ENCODE measurements at regions not wholly inside any gene's neighbourhood (a gene's known extent, or its start where the extent isn't known, plus 50 kb on each side); places are given as distances from the start of the nearest gene placed in this dataset.
"Not testable (repeated sequence)": the region's sequence is repeated elsewhere in the genome, so short reads cannot be mapped to it uniquely, and the experiment has no call there.

GRCh38 chr5:21473981-21474380, 1379.2 kb downstream of the CDH12 start:
- H3K4me3 ChIP-seq; H3K36me3 ChIP-seq (ENCODE audit: control insufficient read depth in 2 of 2, insufficient read depth in 2 of 2, low read length in 1 of 2); ATAC-seq; H3K79me2 ChIP-seq (ENCODE audit: control insufficient read depth, insufficient read depth, low read length); H3K9ac ChIP-seq (ENCODE audit: control insufficient read depth, insufficient read depth, low read length); POLR2A ChIA-PET; FAIRE-seq; DNase-seq (ENCODE audit: low read depth, low spot score); H3K9me3 ChIP-seq (replicated peaks; ENCODE audit: control insufficient read depth, insufficient read depth, low read length); intact Hi-C loops (cut with micrococcal nuclease; ENCODE audit: unreplicated experiment); SMC1A ChIA-PET (ENCODE audit: uncharacterized antibody, unreplicated experiment); H3K27me3 ChIP-seq (replicated peaks in 1 of 2; ENCODE audit: control insufficient read depth in 2 of 2, insufficient read depth in 2 of 2, low read length in 1 of 2); H2AFZ ChIP-seq (ENCODE audit: control insufficient read depth, low read depth, low read length); H3K27ac ChIP-seq (ENCODE audit: control insufficient read depth, insufficient read depth); BruUV-seq (replicated peaks); in situ Hi-C loops (cut with MboI); H3K4me1 ChIP-seq (ENCODE audit: control insufficient read depth, insufficient read depth, low read length); CTCF ChIA-PET; H4K20me1 ChIP-seq (ENCODE audit: control insufficient read depth, insufficient read depth); H3K4me2 ChIP-seq (ENCODE audit: control insufficient read depth, insufficient read depth); RAD21 ChIA-PET (ENCODE audit: unreplicated experiment): not testable (repeated sequence)
- TF ChIP-seq PKNOX1 (IDR thresholded peaks at IDR 0.05) = peak; percentile 44; the same call in 1 of the 2 replicates
- WGBS (ENCODE audit: insufficient coverage, insufficient replicate concordance, low lambda C conversion rate, missing lambda C conversion rate) = 100% methylated on average over 5 of the region's 6 CpGs

- SMC1A ChIA-PET (ENCODE audit: uncharacterized antibody, unreplicated experiment); POLR2A ChIA-PET; H2AFZ ChIP-seq (ENCODE audit: control insufficient read depth, low read depth, low read length); H3K27ac ChIP-seq (ENCODE audit: control insufficient read depth, insufficient read depth); H3K27me3 ChIP-seq (replicated peaks in 1 of 2; ENCODE audit: control insufficient read depth in 2 of 2, insufficient read depth in 2 of 2, low read length in 1 of 2); RAD21 ChIA-PET (ENCODE audit: unreplicated experiment); BruUV-seq (replicated peaks); intact Hi-C loops (cut with micrococcal nuclease; ENCODE audit: unreplicated experiment); H4K20me1 ChIP-seq (ENCODE audit: control insufficient read depth, insufficient read depth); H3K9me3 ChIP-seq (replicated peaks; ENCODE audit: control insufficient read depth, insufficient read depth, low read length); DNase-seq (ENCODE audit: low read depth, low spot score); H3K36me3 ChIP-seq (ENCODE audit: control insufficient read depth in 2 of 2, insufficient read depth in 2 of 2, low read length in 1 of 2); ATAC-seq; H3K4me1 ChIP-seq (ENCODE audit: control insufficient read depth, insufficient read depth, low read length); H3K79me2 ChIP-seq (ENCODE audit: control insufficient read depth, insufficient read depth, low read length); H3K9ac ChIP-seq (ENCODE audit: control insufficient read depth, insufficient read depth, low read length); H3K4me2 ChIP-seq (ENCODE audit: control insufficient read depth, insufficient read depth); FAIRE-seq; H3K4me3 ChIP-seq; CTCF ChIA-PET; in situ Hi-C loops (cut with MboI): not testable (repeated sequence)
- 96% methylated on average over 13 of the region's 13 CpGs for WGBS (ENCODE audit: insufficient coverage, insufficient replicate concordance, low lambda C conversion rate, missing lambda C conversion rate)
These were observed 1379.7 kb downstream of the CDH12 start for GRCh38 chr5:21473436-21473835.

GRCh38 chr5:21471691-21472090, 1381.5 kb downstream of the CDH12 start:
- H4K20me1 ChIP-seq (ENCODE audit: control insufficient read depth, insufficient read depth); POLR2A ChIA-PET; H3K27ac ChIP-seq (ENCODE audit: control insufficient read depth, insufficient read depth); H3K36me3 ChIP-seq (ENCODE audit: control insufficient read depth in 2 of 2, insufficient read depth in 2 of 2, low read length in 1 of 2); CTCF ChIA-PET; H3K27me3 ChIP-seq (replicated peaks in 1 of 2; ENCODE audit: control insufficient read depth in 2 of 2, insufficient read depth in 2 of 2, low read length in 1 of 2); H3K9me3 ChIP-seq (replicated peaks; ENCODE audit: control insufficient read depth, insufficient read depth, low read length); RAD21 ChIA-PET (ENCODE audit: unreplicated experiment); FAIRE-seq; H3K4me3 ChIP-seq; H3K4me1 ChIP-seq (ENCODE audit: control insufficient read depth, insufficient read depth, low read length); H3K4me2 ChIP-seq (ENCODE audit: control insufficient read depth, insufficient read depth); in situ Hi-C loops (cut with MboI); H3K9ac ChIP-seq (ENCODE audit: control insufficient read depth, insufficient read depth, low read length); H2AFZ ChIP-seq (ENCODE audit: control insufficient read depth, low read depth, low read length); BruUV-seq (replicated peaks); H3K79me2 ChIP-seq (ENCODE audit: control insufficient read depth, insufficient read depth, low read length); SMC1A ChIA-PET (ENCODE audit: uncharacterized antibody, unreplicated experiment); intact Hi-C loops (cut with micrococcal nuclease; ENCODE audit: unreplicated experiment); DNase-seq (ENCODE audit: low read depth, low spot score); ATAC-seq: not testable (repeated sequence)
- 45% methylated on average over 3 of the region's 3 CpGs for WGBS (ENCODE audit: insufficient coverage, insufficient replicate concordance, low lambda C conversion rate, missing lambda C conversion rate)

Measured in GM12878 (cell line).